ENCODE measurements at regions not wholly inside any gene's neighbourhood (a gene's known extent, or its start where the extent isn't known, plus 50 kb on each side); places are given as distances from the start of the nearest gene placed in this dataset.

DNA sequence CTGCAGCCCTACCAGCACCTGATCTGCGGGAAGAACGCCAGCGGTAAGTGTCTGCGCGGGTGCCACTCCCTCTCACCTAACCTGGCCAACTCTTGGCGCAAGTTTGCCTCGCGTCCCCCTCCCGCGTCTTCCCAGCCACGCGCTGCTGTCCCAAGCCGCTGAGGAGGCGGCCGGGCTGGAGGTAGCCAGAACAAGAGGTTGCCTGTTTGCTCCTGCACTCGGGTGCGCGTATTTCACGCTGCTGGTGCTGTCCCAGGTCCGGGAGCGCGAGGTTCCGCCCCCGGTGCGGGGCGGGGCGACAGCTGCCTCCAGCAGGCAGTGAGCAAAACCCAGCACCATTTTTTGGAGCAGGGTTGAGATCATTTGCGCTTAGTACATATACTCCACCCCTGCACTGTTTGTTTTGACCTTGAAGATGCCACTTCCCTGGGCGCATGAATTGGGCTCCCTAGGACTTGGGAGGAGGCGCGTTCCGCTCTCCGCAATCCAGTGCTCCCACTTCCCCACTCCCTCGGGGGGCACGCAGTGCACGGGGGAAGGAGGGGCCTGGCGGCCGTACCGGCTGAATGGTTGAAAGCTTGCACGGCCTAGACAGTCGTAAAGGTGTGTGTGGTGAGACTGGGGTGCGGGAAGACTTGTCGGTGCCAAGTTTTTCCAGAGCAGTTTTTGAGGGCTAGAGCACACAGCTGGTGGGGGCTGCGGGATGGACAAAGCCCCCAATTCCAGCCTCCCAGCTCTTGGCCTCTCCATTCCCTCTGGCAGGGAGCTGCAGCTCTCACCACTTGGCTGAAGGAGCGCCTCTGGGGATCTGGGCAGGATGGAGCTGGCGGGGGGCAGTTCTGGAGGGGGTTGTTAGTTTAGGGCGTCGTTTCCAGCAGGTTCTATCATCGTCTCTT, 226.9 kb upstream of the CRY1 start:
- peak; percentile 63 for DNase-seq (ENCODE audit: low spot score)

DNA sequence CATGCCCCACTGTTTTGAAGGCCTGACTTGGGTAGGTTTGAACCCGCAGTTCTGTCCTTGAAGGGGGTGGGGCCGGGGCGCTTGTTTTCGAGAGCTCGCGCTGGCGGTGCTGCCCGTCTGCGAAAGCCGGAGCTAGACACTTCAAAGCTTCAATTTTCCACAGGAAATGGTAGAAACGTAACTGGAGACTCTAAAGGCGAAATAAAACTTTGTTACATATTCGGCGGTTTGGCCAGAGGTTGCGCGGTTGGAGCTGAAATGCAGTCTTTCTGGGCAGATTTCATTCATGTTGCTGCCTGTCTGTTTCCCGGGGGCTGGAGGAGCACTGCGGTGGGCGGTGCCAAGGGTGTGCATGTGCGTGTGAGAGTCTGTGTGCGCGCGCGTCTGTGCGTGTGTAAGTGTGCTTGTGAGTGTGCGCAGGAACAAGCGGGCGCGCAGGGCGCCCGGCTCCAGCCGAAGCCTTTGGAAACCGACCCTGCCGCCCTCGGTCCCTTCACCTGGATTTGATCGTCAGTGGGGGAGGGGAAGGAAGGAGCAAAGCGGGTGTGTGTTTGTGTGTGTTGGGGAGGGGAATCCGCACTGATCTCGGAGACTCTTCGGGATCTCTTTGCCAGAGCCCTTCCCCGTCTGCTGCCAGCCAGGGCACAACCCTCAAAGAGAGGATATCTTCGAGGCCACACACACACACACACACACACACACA, 227.7 kb upstream of the CRY1 start:
- peak; percentile 42 for DNase-seq (ENCODE audit: low spot score)

DNA sequence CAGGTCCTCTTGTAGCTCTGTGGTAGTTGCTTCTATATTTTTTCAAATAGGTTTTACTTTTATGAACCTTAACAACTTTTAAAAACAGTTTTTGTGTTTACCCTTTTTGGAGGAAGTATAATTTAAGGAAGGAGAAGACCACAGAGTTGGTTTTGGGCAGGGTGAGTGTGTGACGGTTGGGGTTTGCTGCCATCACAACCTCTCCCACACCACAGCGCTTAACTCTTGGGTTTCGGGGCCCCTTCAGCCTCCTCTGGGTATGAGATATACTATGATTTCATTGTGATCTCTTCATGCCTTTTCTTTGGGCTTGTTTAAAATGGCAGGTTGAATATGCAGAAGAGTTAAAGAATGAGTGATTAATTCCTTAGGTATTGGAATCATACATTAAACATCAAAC, 228.7 kb upstream of the CRY1 start:
- DNase-seq (ENCODE audit: low spot score) = no peak

DNA sequence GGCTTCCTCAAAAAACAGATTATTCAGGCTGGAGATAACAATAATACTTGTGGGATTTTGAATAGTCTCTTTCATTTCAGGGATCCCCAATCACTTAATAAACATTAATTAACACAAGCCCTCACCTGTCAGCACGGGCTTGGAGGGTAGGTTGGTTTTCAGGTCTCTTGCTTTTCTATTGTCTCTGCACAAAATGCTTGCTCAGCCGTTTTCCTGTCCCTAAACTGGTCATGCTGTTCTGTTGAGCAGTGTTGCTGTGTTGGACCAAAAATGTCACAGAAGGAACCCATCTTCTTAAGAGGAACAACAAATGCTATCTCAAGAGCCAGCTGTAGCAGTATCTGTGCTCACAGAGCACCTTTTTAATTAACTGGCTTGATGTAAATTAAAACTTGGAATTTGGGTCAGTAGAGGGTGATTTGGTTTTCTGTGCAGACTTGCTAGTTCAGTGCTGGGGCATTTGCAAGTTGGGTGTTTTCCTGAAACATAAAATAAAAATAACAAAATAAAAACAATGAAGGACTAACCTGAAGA, 231.8 kb upstream of the CRY1 start:
- no peak for DNase-seq (ENCODE audit: low spot score)

DNA sequence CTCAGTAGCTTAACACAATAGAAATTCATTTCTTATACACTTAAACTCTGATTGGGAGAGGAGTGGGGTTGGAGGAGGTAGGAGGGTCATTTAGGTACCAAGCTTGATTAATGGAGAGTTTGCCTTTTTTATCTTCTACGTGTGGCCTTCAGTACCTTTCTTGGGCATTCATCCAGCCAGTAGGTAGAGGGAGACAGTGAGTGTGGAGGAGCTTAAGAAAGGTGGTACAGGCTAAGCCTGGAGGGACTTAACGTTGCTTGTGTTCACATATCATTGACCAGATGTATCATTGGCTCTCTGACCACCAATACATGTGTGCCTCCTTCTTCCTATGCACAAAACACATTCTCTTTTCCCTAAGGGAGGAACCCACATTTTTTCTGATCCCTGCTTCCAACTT, 232.9 kb upstream of the CRY1 start:
- DNase-seq (ENCODE audit: low spot score) = no peak

DNA sequence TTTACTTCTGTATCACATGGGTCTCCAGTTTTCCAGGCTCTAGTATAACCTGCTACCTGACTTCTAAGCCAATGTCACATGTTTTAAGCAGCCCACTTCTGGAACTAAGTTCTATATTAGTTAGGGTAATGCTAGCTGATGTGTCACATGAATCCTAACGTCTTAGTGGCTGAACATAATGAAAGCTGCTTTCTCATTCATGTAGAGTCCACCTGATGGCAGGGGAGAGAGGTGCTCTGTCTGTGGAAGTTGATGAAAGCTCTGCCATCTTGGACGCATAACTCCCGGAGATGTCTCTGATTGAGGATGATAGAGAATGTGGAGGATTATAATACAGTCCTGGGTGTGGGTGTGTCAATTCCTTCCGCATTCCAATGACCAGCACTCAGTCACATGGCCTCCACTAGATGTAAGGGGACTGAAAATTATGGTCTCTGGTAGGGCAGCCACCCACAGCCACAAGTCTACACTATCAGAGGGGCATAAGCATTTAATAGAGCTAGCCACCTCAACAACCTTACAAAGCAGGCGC, 234.4 kb upstream of the CRY1 start:
- DNase-seq (ENCODE audit: low spot score) = no peak

DNA sequence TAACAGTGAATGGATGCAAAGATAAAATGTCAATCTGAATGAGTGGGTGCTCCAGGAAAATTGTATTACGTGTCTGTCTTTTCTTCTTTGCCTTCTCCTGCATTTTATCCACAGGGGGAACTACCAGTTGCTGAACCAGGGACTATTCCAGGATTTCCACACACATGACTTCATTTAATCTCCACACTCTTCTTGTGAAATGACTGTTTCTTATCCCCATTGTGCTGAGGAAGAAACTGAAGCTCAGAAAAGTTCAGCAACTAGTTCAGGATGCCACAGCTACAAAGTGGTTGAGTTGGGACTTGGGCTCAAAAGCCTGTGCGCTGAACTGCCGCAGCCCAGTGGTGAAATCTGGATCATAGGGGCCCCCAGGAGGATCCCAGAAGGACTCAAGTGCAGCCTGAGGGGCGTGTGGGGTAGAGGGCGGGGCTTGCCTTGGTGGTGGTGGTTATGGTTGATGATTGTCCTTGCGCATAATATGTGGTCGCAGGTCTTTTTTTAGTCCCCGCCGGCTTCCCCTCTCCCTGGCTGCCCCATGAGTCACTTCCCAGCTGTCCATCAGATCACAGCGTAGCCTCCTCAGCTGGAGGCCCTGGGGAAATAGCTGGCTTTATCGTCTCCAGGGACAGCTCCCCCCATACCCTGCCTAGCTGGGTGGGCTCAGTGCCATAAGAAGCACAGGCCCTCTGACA, 235.2 kb upstream of the CRY1 start:
- no peak for DNase-seq (ENCODE audit: low spot score)

DNA sequence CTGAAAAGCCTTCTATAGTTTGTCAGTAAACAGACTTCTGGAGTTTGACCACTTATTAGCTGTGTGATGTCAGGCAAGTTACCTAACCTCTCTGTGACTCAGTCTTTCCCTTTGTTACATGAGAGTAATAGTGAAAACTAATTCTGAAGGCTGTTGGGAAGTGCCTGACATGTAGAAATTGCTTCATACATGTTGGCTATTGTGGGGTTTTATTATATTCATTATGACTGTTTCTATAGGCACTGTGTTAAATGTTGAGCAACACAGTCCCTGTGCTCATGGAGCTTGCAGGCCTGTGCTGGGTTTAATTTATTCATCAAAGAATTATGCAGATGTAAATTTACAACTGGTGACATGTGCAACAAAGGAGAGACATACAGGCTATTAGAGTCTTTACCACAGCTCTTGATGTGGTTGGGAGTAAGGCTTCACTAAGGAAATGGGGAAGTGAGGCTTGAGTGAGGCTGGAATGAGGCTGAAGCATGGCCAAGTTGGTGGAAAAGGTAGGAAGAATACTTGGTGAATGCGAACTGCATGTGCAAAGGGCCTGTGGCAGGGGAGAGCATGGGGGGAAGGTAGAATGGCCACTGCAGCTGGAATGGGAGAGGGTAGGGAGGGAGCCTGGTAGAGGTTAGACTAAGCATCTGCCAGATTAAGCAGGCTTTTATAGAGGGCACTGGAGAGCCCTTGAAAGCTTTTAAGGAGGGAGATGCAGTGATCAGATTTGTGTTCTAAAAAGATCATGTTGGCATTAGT, 236.4 kb upstream of the CRY1 start:
- DNase-seq (ENCODE audit: low spot score) = no peak

DNA sequence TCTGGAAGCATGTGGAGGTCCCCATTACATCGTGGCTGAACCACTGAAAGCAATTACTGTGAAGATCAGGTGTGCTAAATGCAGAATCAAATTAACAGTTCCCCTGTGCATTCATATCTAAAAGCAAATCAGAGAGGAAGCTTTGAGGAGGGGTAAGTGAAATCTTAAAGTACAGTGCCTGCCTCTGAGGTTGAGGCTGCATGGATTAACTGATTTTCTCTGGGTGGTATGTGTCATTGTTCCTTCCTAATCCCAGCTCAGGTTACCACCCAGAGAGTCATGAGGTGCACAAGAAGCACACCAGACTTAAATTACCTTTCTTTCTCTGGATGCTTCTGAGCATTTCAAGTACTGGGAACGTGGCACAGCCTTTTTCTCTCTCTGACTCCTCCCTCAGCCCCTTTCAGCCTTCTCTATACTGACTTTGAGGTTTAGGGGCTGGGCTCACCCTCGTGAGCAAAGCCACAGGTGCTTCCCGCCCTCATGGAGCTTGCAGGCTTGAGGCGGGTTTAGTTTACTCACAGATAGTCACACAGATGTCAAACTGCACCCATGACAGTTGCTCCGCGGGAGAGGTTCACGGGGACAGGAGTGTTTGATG, 237.6 kb upstream of the CRY1 start:
- no peak for DNase-seq (ENCODE audit: low spot score)

DNA sequence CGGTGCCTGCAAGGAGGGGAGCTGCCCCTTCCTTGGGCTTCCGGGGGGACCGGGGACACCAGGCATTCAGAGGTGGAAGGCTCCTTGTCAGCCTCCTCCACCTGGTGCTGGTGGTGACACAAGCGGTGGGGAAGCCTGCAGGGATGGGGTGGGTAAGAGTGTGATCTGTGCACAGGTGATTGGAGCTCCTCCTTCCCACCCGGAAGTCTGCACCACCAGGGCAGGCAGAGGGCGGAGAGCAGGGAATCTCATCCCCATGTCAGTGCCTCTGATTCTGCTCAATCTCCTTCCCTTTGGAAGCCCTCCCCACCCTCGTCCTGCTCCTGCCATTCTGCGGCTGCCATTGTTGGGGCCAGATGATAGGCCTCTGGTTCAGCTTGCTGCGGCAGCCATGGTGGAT, 238.1 kb upstream of the CRY1 start:
- DNase-seq (ENCODE audit: low spot score) = no peak

DNA sequence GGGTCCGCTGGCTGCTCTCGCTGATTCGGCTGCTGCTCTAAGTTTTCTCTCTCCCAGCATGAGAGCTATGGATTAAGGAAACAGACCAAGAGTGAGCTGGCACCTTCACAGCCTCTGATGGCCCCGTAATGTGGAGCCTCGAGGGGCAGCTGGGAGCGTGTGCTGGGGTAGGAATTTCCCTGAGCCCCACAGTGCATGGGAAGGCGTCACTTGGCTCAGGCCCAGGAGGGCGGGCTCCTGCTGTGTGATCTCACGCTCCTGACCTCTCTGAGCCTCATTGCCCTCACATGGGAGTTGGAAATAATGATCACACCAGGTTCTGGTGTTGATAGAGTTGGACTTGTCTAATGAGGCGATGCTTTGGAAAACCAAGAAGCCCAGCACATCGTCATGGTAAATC, 238.6 kb upstream of the CRY1 start:
- no peak for DNase-seq (ENCODE audit: low spot score)

DNA sequence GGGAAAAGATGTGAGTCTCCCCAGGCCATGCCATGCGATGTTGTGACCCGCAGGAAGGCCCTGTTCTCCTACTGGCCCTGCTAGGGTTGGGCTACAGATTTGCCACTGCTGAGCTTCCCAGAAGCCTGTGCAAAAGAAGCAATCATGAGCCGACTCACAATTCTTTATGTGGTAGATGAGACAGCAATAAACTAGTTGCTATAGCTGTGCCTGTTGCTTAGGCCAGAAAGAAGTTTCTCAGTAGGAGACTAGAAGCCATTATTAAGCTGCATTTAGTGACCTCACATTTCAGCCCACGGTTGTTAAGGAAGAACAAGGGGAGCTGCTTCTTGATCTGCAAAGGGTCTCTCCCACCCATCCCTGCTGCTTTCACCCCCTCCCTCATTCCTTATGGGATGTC, 239.4 kb upstream of the CRY1 start:
- no peak for DNase-seq (ENCODE audit: low spot score)

DNA sequence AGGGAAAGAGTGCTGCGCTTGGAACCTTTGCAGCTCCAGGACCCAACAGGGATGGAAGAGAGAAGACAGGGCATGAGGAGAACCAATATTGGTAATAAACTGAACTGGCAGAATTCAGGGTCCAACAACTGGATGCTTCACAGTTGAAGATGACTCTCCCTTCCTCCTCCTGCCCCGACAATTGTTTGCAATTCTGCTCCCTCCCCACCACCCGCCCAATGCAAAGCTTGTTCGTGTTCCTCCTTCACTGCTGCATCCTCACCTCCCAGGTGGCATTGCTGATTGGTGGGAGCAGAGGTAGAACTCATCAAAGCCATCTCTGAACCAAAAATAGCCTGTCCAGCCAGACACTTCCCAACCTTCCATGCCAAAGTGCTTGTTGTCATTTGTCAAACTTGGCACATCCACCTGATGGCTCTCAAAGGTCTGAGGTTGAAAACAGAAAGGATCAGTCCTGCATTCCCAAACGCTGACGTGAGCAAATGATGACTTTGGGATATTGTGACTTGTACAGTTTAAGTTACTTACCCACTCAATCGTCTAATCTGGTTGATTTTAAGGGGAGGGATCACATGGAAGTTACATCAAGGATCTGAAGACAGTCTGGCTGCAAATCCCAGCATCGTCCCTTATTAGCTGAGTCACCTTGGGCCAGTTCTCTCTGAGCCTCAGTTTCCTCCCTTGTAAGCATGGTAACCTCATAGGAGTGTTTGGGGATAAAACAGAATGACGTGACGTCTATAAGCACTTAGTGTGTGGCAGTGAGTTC, 242.6 kb upstream of the CRY1 start:
- DNase-seq (ENCODE audit: low spot score) = no peak

DNA sequence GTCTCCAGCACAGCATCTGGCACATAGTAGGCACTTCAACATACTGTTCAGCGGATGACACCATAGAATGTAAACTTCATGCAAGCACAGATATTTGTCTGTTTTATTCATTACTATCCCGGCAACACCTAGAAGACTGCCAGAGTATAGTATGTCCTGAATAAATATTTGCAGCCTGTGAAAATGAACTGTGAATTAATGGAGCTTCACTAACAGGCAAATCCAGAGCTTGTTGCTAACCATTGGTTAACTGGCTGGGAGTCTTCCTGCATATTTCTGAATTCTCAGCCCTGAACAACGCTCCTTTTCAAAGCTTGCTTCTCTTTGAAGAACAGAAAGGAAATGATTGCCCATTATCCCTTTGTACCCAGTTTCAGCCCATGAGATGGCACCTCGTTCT, 243.3 kb upstream of the CRY1 start:
- DNase-seq (ENCODE audit: low spot score) = no peak

DNA sequence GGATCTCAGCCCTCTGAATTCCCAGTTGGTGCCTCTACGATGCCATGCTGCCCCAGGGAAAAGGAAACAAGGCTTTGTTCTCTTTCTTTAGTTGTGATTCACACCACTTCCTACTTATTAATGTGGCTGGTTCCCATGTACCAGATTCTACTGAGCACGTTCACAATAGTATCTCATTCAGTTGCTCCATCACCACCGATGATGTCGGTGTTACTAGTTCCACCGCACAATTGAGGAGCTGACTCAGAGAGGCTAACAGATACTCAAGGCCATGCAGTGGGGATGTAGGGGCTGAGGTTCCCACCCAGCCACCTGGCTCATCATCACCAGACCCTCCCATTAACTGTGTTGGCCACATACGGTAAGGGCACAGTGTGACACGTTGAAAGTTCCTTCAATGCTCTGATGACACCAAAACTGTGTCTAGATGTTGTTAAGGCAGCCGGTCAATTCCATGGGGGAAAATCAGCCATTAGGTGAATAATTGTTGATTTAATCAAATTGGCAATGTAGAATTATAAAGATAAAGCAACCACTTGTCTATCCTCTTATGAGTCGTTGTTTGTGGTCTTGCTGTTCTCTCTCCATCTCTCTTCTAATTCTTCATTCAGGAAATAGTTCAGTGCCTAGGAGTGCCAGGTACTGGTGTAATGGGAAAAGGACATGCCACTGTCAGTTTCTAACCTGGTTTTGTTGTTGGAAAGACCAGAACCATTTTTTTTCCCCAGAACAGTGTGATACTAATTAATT, 244.2 kb upstream of the CRY1 start:
- no peak for DNase-seq (ENCODE audit: low spot score)

DNA sequence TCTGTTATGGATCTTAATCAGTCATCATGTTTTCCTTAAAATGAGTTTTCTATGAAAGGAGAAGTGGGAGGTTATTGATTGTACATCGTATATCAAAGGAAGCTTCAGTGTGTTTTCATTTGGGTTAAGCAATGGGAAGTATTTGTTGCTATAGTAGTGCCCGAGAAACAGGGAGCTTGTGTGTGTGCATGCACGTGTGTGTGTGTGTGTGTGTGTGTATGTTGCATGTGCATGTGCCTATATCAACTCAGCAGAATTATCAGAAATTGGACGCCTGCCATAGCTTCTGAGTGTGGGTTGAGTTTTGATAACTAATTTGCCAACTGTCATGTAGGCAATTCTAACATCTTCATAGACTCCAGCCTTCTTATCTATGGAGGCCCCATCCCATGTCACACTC, 246.1 kb upstream of the CRY1 start:
- no peak for DNase-seq (ENCODE audit: low spot score)

DNA sequence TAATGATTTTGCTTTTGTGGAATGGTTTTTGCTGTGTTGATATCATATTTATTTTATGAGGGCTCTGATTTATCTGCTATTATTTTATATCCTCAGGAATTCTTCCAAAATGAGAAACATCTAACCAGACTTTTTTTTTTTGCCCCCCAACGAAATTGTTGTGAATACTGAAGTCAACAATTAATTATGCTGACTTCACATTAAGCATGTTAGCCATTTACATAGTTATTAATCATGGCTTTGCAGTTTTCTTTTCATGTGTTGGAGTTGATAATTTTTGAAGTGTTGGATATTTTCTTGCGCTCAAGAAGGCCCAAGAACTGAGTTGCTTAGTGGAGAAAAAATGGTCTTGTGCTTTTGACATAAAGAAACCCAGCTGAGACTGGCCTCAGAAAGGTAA, 246.6 kb upstream of the CRY1 start:
- no peak for DNase-seq (ENCODE audit: low spot score)

DNA sequence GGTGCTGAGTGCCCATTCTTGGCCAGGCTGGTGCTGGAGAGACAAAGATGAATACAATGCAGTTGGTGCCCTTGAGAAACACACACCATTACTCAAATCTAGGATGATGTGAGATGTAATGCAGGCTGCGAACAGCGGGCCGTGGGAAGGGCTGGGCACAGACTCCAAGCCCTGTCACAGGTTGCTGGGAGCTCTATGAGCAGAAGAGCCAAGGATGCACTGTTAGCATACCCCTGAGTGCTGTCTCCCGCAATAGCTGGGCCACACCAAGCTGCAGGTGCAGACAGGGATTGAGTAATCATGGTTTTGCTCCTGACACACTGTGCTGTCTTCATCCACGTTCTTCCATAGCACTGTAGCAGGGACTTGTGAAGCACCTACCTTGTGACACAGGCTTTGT, 247.5 kb upstream of the CRY1 start:
- no peak for DNase-seq (ENCODE audit: low spot score)

DNA sequence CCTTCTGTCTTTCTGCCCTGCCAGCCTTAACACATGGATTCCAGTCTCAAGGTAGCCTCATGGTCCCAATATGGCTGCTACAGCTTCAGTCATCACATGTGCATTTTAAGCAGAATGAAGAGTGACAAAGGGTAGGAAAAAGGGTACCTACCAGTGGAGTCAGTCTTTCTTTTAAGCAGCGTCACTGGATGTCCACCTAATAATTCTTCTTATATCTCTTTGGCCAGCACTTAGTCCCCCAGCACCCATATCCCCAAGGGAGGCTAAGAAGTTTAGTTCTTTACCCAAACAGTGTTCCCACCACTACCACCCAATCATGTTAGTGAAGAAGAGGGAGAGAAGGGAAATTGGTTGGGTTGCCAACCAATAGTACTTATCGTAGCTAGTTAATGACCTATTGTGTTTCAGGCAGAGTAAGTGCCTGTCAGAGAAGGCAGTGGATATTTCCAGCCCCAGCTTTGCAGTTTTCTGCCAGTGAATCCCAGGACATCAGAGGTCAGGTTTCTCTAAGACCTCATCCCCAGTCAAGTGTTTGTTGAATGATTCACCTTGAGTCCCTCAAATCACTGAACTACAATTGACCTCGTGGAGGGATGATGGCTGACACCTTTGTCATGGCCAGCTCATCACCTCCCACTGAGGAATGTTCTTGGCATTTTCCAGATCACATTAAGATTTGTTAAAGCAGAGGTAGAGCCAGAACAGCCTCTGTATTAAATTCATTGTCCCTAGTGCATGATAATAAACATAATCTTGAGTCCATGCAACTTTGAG, 250.9 kb upstream of the CRY1 start:
- DNase-seq (ENCODE audit: low spot score) = peak; percentile 41
